NCI-H82 treated with DMSO at 0.1 percent for 48 hours (cell line): ENCODE measurements at regions not wholly inside any gene's neighbourhood (a gene's known extent, or its start where the extent isn't known, plus 50 kb on each side); places are given as distances from the start of the nearest gene placed in this dataset.
A peak's percentile ranks its signal among the peaks of the same experiment; 100 is the strongest.
"Not testable (repeated sequence)": the region's sequence is repeated elsewhere in the genome, so short reads cannot be mapped to it uniquely, and the experiment has no call there.

Experiments
- DNase-seq: peaks from one replicate; lab custom pipeline; 2025; ENCODE audit not compliant: unreplicated experiment; lab: John Stamatoyannopoulos, UW

DNA sequence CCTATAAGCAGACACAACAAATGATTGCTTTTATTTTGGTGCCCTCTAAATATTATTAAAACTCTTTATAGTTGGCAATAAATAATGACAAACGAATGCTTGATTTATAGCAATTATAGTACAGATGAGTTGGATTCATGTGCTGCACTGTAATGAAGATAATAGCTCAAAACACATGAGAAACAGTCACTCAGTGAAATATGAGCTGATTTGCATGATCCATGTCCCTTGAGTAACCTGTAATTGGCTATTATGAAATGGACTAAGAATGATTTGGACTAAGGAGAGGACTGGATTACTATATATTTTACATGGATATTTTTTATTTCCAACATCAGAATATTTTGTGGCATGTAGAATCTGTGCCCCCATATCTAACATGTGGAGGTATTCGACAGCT, 365.6 kb upstream of the UBE2E3 start:
- DNase-seq: no peak

DNA sequence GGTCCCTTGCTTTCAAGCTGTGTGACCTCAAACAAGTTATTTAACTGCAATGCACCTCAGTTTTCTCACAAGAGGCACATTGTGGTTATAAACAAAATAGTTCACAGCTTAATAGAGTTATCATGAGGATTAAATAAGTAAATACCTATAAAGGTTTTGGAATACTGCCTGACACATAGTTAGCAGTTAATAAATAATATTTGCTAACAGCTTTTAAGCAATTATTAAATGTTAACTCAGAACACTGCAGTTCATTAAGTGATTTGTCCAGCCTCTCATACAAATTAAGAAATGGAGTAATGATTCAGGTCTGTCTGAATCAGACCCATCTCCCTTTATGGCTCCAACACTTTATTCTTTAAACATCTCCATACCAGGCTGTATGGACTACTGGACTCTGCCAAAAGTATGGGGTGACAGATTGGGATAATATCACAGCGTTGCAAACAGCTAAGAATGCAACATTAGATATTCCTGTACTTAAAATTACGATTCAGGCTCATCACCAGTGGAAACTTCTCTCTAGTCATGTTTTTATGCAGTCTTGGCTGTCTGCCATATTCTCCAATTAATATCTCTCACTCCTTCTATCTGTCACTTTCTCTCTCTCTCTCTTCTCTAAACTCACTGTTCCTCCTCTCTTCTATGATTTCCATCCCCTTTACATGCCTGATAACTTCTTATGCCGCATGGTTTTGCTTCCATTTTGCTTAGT, 370.6 kb upstream of the UBE2E3 start:
- no peak for DNase-seq

- peak; percentile 30 for DNase-seq
Measured at GRCh38 chr2:180607514-180608049, 372.8 kb upstream of the UBE2E3 start.

DNA sequence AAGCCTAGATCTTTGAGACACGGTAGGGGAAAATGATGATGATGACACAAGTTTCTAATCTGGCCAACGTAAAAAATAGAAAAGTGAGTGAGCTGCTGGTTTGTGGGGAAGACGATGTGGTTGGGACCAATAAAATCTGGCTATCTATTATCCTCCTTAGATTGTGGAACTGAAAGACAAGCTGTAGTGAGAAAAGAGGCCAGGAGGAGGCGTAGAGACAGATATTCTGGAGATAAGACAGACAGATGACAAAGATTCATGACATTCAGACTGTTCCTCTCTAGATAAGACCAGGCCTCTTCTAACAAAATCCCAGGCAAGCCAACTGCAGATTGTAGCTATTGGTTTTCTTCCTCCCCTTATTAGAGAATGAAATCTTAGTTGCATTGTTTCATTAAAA, 376.3 kb upstream of the UBE2E3 start:
- DNase-seq: peak; percentile 15

DNA sequence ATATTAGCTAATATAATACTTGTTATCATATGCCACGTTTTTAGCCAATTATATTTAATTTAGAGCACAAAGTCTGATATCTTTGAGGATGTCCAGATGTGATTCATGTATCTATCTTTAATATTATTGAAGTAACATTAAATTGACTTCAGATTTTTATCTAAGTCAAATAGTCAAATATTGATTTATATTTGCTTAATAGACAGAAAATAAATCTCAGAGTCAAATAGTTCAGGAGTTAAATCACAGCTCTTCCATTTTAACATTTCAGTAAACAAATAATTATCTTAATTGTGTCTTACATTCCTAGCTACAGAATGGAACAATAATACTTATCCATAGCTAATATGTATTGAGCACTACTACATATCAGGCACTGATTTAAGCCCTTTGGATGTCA, 379.4 kb upstream of the UBE2E3 start:
- no peak for DNase-seq

- DNase-seq: no peak
Measured at GRCh38 chr2:180599804-180600203, 380.6 kb upstream of the UBE2E3 start.

GRCh38 chr2:180597179-180597578, 383.2 kb upstream of the UBE2E3 start:
- no peak for DNase-seq

- no peak for DNase-seq
Measured at GRCh38 chr2:180596453-180596852, 384.0 kb upstream of the UBE2E3 start.

DNA sequence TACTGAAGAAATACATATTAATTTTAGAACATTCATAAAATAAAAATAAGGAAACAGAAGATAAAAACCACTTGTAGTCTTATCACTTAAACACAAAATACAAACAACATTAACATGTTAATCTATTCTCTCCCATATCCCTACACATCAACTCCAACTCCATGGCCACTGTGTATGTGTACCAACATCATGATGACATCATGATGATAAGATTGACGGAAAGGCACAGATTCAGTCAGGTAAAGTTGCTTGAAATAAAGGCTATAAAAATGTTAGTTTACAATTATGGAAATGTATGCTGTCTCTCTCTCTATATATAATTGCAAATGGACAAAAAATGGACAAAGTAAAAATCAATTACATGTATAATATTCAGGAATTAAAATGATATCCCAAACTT, 388.5 kb upstream of the UBE2E3 start:
- no peak for DNase-seq

GRCh38 chr2:180591093-180591781, 389.2 kb upstream of the UBE2E3 start:
- not testable (repeated sequence) for DNase-seq

DNA sequence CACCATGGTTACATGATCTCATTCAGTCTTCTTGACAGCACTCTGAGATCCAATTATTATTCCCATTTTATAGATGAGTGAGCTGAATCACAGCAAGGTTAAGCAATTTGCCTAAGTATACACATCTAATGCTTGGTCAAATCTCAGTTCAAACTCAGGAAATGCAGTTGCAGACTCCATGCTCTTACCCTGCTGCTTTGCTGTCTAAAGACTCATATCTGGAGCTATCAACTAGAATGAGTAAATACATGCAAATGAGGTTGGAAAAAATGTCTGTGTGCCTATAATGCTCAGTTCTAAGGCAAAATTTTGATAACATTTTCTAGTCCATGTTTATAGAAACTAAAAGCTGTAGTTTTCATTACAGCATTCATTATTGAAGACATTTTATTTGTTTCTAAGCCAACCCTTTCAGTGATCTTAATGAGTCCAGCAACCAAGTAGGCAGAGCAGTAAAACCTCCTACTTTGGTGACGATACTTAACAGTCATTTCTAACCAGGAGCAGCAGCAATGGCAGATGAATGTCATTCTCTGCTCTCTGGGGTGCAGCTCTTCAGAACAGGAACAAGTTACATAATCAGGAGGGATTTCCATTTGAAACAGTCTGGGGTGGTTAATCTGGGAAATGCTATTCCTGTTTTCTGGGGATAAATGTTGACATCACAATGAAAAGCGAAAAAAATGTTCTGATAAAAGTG, 396.8 kb upstream of the UBE2E3 start:
- DNase-seq: no peak

- DNase-seq: no peak
Measured at GRCh38 chr2:180579388-180579787, 401.0 kb upstream of the UBE2E3 start.

- DNase-seq: no peak
Measured at GRCh38 chr2:180578441-180578840, 402.0 kb upstream of the UBE2E3 start.

- no peak for DNase-seq
Measured at GRCh38 chr2:180577567-180577966, 402.8 kb upstream of the UBE2E3 start.

DNA sequence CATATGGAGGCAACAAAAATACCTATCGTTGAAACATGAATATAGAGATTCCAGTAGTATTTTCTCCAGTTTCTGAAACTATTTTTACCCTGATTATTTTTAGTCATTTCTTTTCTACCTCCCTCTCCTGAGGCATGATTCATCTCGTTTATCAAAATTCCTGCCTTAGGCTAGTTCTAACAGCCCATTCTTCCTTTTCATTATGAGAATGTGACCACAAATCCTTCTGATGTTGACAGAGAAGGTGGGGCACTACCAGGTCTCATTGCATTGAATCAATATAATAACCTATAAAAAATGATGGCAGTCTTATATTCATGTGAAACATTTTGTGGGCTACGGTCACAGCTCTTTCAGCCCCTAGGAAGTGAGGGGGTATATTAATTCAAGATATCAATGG, 406.5 kb upstream of the UBE2E3 start:
- no peak for DNase-seq

GRCh38 chr2:180572346-180572745, 408.1 kb upstream of the UBE2E3 start:
- DNase-seq: no peak

DNA sequence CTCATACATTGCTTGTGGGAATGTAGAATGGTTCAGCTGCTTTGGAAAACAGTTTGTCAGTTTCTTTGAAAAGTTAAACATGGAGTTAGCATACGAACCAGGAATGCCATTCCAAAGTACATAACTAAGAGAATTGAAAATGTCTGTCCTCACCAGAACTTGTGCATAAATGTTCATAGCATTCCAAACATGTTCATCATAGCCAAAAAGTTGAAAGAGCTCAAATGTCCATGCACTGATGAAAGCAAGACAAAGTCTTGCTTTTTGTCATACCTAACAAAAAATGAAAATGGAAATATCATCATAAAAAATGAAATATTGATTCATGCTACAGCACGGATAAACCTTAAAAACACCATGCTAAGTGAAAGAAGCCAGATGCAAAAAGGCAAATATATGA, 408.8 kb upstream of the UBE2E3 start:
- DNase-seq: no peak

DNA sequence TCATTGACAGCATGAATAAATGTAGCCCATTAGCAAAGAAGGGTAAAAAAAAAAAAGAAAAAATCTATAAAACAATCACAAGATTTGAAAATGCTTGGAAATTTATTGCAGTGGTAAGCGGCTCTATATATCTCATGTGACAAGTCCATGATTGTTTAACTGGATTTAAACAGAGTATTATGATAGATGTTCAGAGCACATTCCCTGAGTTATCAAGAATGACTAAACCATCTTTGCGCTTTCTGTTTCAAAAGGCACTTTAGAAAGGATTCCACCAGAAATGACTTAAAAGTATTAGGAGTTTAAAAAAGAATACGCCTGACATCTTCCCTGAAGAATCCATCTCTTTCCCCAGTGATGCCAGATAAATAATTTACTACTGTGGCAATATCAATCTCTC, 409.5 kb upstream of the UBE2E3 start:
- DNase-seq: no peak

GRCh38 chr2:180564051-180564450, 416.4 kb upstream of the UBE2E3 start:
- no peak for DNase-seq

- DNase-seq: no peak
Measured at GRCh38 chr2:180562378-180562777, 418.0 kb upstream of the UBE2E3 start.

DNA sequence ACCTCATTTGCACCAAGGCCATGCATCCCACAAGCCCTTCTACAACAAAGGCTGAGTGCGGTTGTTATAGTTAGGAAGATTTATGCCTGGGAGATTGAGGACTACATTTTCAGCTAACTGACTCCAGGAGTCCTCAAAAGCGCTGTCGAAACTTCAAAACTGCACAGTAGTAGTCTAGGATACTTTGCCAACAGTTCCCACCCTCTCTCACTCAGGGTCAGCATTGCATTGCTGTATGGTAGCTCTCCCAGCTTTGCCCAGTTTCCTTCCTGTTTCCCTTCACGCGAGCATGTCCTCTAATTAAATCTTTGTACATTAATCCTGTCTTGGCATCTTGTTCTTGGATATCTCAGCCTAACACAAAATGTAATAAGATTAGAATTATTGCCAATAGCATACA, 420.6 kb upstream of the UBE2E3 start:
- peak; percentile 31 for DNase-seq

GRCh38 chr2:180559038-180559437, 421.4 kb upstream of the UBE2E3 start:
- DNase-seq: no peak
